ENCODE measurements at regions not wholly inside any gene's neighbourhood (a gene's known extent, or its start where the extent isn't known, plus 50 kb on each side); places are given as distances from the start of the nearest gene placed in this dataset.

GRCh38 chr11:126135235-126136176 is 72.8 kb upstream of the CDON start:
- H3K4me1 ChIP-seq (ENCODE audit: control insufficient read depth, insufficient read depth, low read length), result no peaks in the 10 kb centered on the region
- 85 to 90% methylated on average over 14 to 20 of the region's 20 CpGs for WGBS, 2 experiments (ENCODE audit: insufficient coverage in 1 of 2, insufficient read length in 1 of 2)
- Mint-ChIP-seq H3K36me3 (ENCODE audit: low read depth) (no peaks in the 10 kb centered on the region), H3K9me3 (no peaks in the 10 kb centered on the region), H3K4me1 (peaks cover 34% of the 10 kb centered on the region), H3K27ac (no peak overlapping the region), H3K27me3 (ENCODE audit: insufficient read depth) (peaks cover 9% of the 10 kb centered on the region), H3K4me3 (no peak overlapping the region)
- H3K9me3 ChIP-seq (ENCODE audit: control insufficient read depth, low read length), result no peaks in the 10 kb centered on the region
- H3K4me3 ChIP-seq (ENCODE audit: low read length), result no peak overlapping the region
- H3K27ac ChIP-seq (ENCODE audit: low read depth, low read length), result no peak overlapping the region
- DNase-seq, result peak; percentile 48
- no peaks in the 10 kb centered on the region for H3K36me3 ChIP-seq (ENCODE audit: control insufficient read depth, insufficient read depth, low read length)
- no peak overlapping the region for H3K9ac ChIP-seq (ENCODE audit: extremely low read depth, low read length, poor library complexity, severe bottlenecking)
- peaks cover 18% of the 10 kb centered on the region for H3K27me3 ChIP-seq (ENCODE audit: control insufficient read depth, insufficient read depth, low read length, poor library complexity, severe bottlenecking)
- no peak for TF ChIP-seq CTCF (conservative IDR thresholded peaks at IDR 0.05)

- Histone ChIP-seq H3K27ac (ENCODE audit: low read depth, low read length) (no peak overlapping the region), H3K9ac (ENCODE audit: extremely low read depth, low read length, poor library complexity, severe bottlenecking) (no peak overlapping the region), H3K4me3 (ENCODE audit: low read length) (no peak overlapping the region), H3K9me3 (ENCODE audit: control insufficient read depth, low read length) (no peaks in the 10 kb centered on the region), H3K36me3 (ENCODE audit: control insufficient read depth, insufficient read depth, low read length) (no peaks in the 10 kb centered on the region), H3K4me1 (ENCODE audit: control insufficient read depth, insufficient read depth, low read length) (no peaks in the 10 kb centered on the region), H3K27me3 (ENCODE audit: control insufficient read depth, insufficient read depth, low read length, poor library complexity, severe bottlenecking) (peaks cover 18% of the 10 kb centered on the region)
- WGBS, 2 experiments (ENCODE audit: insufficient coverage in 1 of 2, insufficient read length in 1 of 2), result 92 to 94% methylated on average over 4 to 8 of the region's 8 CpGs
- no peaks in the 10 kb centered on the region for H3K36me3 Mint-ChIP-seq (ENCODE audit: low read depth)
- H3K27me3 Mint-ChIP-seq (ENCODE audit: insufficient read depth), result peaks cover 9% of the 10 kb centered on the region
- no peak overlapping the region for H3K27ac Mint-ChIP-seq
- DNase-seq, result no peak
- no peak overlapping the region for H3K4me3 Mint-ChIP-seq
- no peak for TF ChIP-seq CTCF (conservative IDR thresholded peaks at IDR 0.05)
- no peaks in the 10 kb centered on the region for H3K9me3 Mint-ChIP-seq
- peaks cover 35% of the 10 kb centered on the region for H3K4me1 Mint-ChIP-seq
These were observed 71.9 kb upstream of the CDON start for GRCh38 chr11:126134461-126135155.

GRCh38 chr11:126133901-126134300 is 71.2 kb upstream of the CDON start:
- H3K4me1 Mint-ChIP-seq, result peaks cover 28% of the 10 kb centered on the region
- no peak overlapping the region for H3K4me3 Mint-ChIP-seq
- H3K27me3 Mint-ChIP-seq (ENCODE audit: insufficient read depth), result peaks cover 9% of the 10 kb centered on the region
- WGBS, 2 experiments (ENCODE audit: insufficient coverage in 1 of 2, insufficient read length in 1 of 2), result 64 to 74% methylated on average over 6 to 8 of the region's 8 CpGs
- Histone ChIP-seq H3K27ac (ENCODE audit: low read depth, low read length) (peak overlapping the region; percentile 25), H3K4me1 (ENCODE audit: control insufficient read depth, insufficient read depth, low read length) (no peaks in the 10 kb centered on the region), H3K9me3 (ENCODE audit: control insufficient read depth, low read length) (no peaks in the 10 kb centered on the region), H3K36me3 (ENCODE audit: control insufficient read depth, insufficient read depth, low read length) (no peaks in the 10 kb centered on the region), H3K4me3 (ENCODE audit: low read length) (no peak overlapping the region), H3K27me3 (ENCODE audit: control insufficient read depth, insufficient read depth, low read length, poor library complexity, severe bottlenecking) (peaks cover 18% of the 10 kb centered on the region), H3K9ac (ENCODE audit: extremely low read depth, low read length, poor library complexity, severe bottlenecking) (no peak overlapping the region)
- H3K27ac Mint-ChIP-seq, result no peak overlapping the region
- H3K9me3 Mint-ChIP-seq, result no peaks in the 10 kb centered on the region
- no peaks in the 10 kb centered on the region for H3K36me3 Mint-ChIP-seq (ENCODE audit: low read depth)
- no peak for TF ChIP-seq CTCF (conservative IDR thresholded peaks at IDR 0.05)
- DNase-seq, result peak; percentile 57
